AG04450 (cell line): ENCODE measurements at regions not wholly inside any gene's neighbourhood (a gene's known extent, or its start where the extent isn't known, plus 50 kb on each side); places are given as distances from the start of the nearest gene placed in this dataset.

ENCODE experiments used
- CTCF ChIA-PET: fragments of 300-600, 350-600 bp; formaldehyde crosslinking; extraction: SDS; loops from one replicate; lab custom pipeline; 2022; ENCODE audit warnings: antibody characterized with exemption, inconsistent platforms; lab: Charles Lee
- POLR2A ChIA-PET: fragments of 350-600 bp; formaldehyde crosslinking; extraction: SDS; loops from one replicate; lab custom pipeline; 2021; ENCODE audit warnings: antibody characterized with exemption, inconsistent platforms; lab: Yijun Ruan, JAX
- DNase-seq: peaks from one replicate; pipeline ENCODE4 v3.0.0-alpha.2; 2011; ENCODE audit warnings: low read depth, low spot score
- H3K27ac ChIP-seq: one replicate; pipeline ENCODE4 v1.5.1; 2012; ENCODE audit warnings: low read depth, low read length, control low read depth
- H3K27me3 ChIP-seq: one replicate; pipeline ENCODE4 v1.6.0; 2012; ENCODE audit warnings: low read length; ENCODE audit not compliant: control insufficient read depth, insufficient read depth
- H3K4me3 ChIP-seq: 2 replicates; pipeline ENCODE4 v1.5.1; 2011; ENCODE audit warnings: mild to moderate bottlenecking, low read depth, low read length, control low read depth
- H3K9me3 ChIP-seq: 2 replicates; pipeline ENCODE4 v1.5.1; 2012; ENCODE audit warnings: low read length; ENCODE audit not compliant: control insufficient read depth, insufficient read depth
- CTCF ChIP-seq: IDR thresholded peaks from 2 replicates; pipeline ENCODE4 v1.5.1; 2011; ENCODE audit warnings: low read depth, low read length, control low read depth, inconsistent platforms

- no peaks in the 10 kb centered on the region for H3K27me3 ChIP-seq
- DNase-seq: no peak
- peaks cover 13% of the 10 kb centered on the region; the same call in 1 of the 2 replicates for H3K9me3 ChIP-seq
- TF ChIP-seq CTCF: no peak
- ChIA-PET CTCF (interaction anchor here (1.3 kb wide), 1 partner anchor 44 kb away, joined by 3 read pairs; no protein-coding TSS in a partner anchor), POLR2A (interaction anchor here (0.6 to 1.6 kb wide), 8 partner anchors 18 to 72 kb away, joined by 3 to 5 read pairs (median 3); no protein-coding TSS in a partner anchor)
- H3K4me3 ChIP-seq: peak overlapping the region; percentile 84
- peak overlapping the region; percentile 83 for H3K27ac ChIP-seq
Observed at GRCh38 chr16:85173981-85174751, 61.9 kb upstream of the CIBAR2 start.

- ChIA-PET POLR2A (interaction anchor here (0.7 to 1.6 kb wide), 5 partner anchors 17 to 348 kb away, joined by 3 to 6 read pairs (median 3); no protein-coding TSS in a partner anchor), CTCF (interaction anchor here (1.3 to 1.6 kb wide), 2 partner anchors 45 to 61 kb away, joined by 3 to 4 read pairs; no protein-coding TSS in a partner anchor)
- no peak for DNase-seq
- Histone ChIP-seq H3K27me3 (no peaks in the 10 kb centered on the region), H3K4me3 (peak overlapping the region; percentile 84), H3K9me3 (peaks cover 13% of the 10 kb centered on the region; the same call in 1 of the 2 replicates), H3K27ac (peak overlapping the region; percentile 83)
- no peak for TF ChIP-seq CTCF
Observed at GRCh38 chr16:85174871-85175723, 62.8 kb upstream of the CIBAR2 start.

- DNase-seq: no peak
- no peak overlapping the region for H3K4me3 ChIP-seq
- CTCF ChIA-PET: interaction anchor here (1.6 kb wide), 1 partner anchor 61 kb away, joined by 4 read pairs; no protein-coding TSS in a partner anchor
- POLR2A ChIA-PET: interaction anchor here (0.7 to 1.0 kb wide), 3 partner anchors 49 to 349 kb away, joined by 3 to 6 read pairs (median 3); no protein-coding TSS in a partner anchor
- H3K27me3 ChIP-seq: no peaks in the 10 kb centered on the region
- peak overlapping the region; percentile 11 for H3K27ac ChIP-seq
- TF ChIP-seq CTCF: no peak
- peaks cover 9% of the 10 kb centered on the region; the same call in 1 of the 2 replicates for H3K9me3 ChIP-seq
Observed at GRCh38 chr16:85175724-85176233, 63.5 kb upstream of the CIBAR2 start.

- ChIA-PET POLR2A (no interaction called here), CTCF (interaction anchor here (1.6 kb wide), 1 partner anchor 62 kb away, joined by 4 read pairs; no protein-coding TSS in a partner anchor)
- no peaks in the 10 kb centered on the region for H3K9me3 ChIP-seq
- DNase-seq: no peak
- H3K27ac ChIP-seq: no peak overlapping the region
- no peak overlapping the region for H3K4me3 ChIP-seq
- no peak for TF ChIP-seq CTCF
- no peaks in the 10 kb centered on the region for H3K27me3 ChIP-seq
Observed at GRCh38 chr16:85176541-85177447, 64.5 kb upstream of the CIBAR2 start.
